ENCODE measurements at regions not wholly inside any gene's neighbourhood (a gene's known extent, or its start where the extent isn't known, plus 50 kb on each side); places are given as distances from the start of the nearest gene placed in this dataset.

GRCh38 chr9:79008916-79009315 lies 562.8 kb upstream of the TLE4 start:
- Histone ChIP-seq H3K9ac (ENCODE audit: low read depth, low read length) (no peak overlapping the region), H3K4me3 (ENCODE audit: low read depth, low read length) (no peak overlapping the region), H3K4me1 (ENCODE audit: control insufficient read depth, insufficient read depth, low read length) (peaks cover 10% of the 10 kb centered on the region; the same call in 1 of the 2 replicates), H3K36me3 (ENCODE audit: control insufficient read depth, insufficient read depth, low read length) (no peaks in the 10 kb centered on the region), H3K9me3 (ENCODE audit: control insufficient read depth, insufficient read depth, low read length) (no peaks in the 10 kb centered on the region), H3K27me3 (ENCODE audit: control insufficient read depth, insufficient read depth, low read length) (no peaks in the 10 kb centered on the region), H3K27ac (ENCODE audit: low read depth, low read length) (no peak overlapping the region)

- H3K27me3 ChIP-seq (ENCODE audit: control insufficient read depth, insufficient read depth, low read length): no peaks in the 10 kb centered on the region
- peaks cover 5% of the 10 kb centered on the region; the same call in 1 of the 2 replicates for H3K4me1 ChIP-seq (ENCODE audit: control insufficient read depth, insufficient read depth, low read length)
- H3K27ac ChIP-seq (ENCODE audit: low read depth, low read length): no peak overlapping the region
- H3K9me3 ChIP-seq (ENCODE audit: control insufficient read depth, insufficient read depth, low read length): no peaks in the 10 kb centered on the region
- no peak overlapping the region for H3K4me3 ChIP-seq (ENCODE audit: low read depth, low read length)
- H3K36me3 ChIP-seq (ENCODE audit: control insufficient read depth, insufficient read depth, low read length): no peaks in the 10 kb centered on the region
- H3K9ac ChIP-seq (ENCODE audit: low read depth, low read length): no peak overlapping the region
Measured at GRCh38 chr9:79011461-79011860, 560.3 kb upstream of the TLE4 start.

GRCh38 chr9:79012561-79012960 lies 559.2 kb upstream of the TLE4 start:
- Histone ChIP-seq H3K9ac (ENCODE audit: low read depth, low read length) (no peak overlapping the region), H3K4me3 (ENCODE audit: low read depth, low read length) (no peak overlapping the region), H3K9me3 (ENCODE audit: control insufficient read depth, insufficient read depth, low read length) (no peaks in the 10 kb centered on the region), H3K4me1 (ENCODE audit: control insufficient read depth, insufficient read depth, low read length) (peaks cover 4% of the 10 kb centered on the region; the same call in 1 of the 2 replicates), H3K27ac (ENCODE audit: low read depth, low read length) (no peak overlapping the region), H3K27me3 (ENCODE audit: control insufficient read depth, insufficient read depth, low read length) (no peaks in the 10 kb centered on the region), H3K36me3 (ENCODE audit: control insufficient read depth, insufficient read depth, low read length) (no peaks in the 10 kb centered on the region)

- Histone ChIP-seq H3K27me3 (ENCODE audit: control insufficient read depth, insufficient read depth, low read length) (no peaks in the 10 kb centered on the region), H3K9me3 (ENCODE audit: control insufficient read depth, insufficient read depth, low read length) (no peaks in the 10 kb centered on the region), H3K4me1 (ENCODE audit: control insufficient read depth, insufficient read depth, low read length) (peaks cover 4% of the 10 kb centered on the region; the same call in 1 of the 2 replicates), H3K9ac (ENCODE audit: low read depth, low read length) (no peak overlapping the region), H3K36me3 (ENCODE audit: control insufficient read depth, insufficient read depth, low read length) (no peaks in the 10 kb centered on the region), H3K27ac (ENCODE audit: low read depth, low read length) (no peak overlapping the region), H3K4me3 (ENCODE audit: low read depth, low read length) (no peak overlapping the region)
Measured at GRCh38 chr9:79013715-79014610, 557.8 kb upstream of the TLE4 start.

GRCh38 chr9:79014929-79015699 lies 556.7 kb upstream of the TLE4 start:
- no peaks in the 10 kb centered on the region for H3K9me3 ChIP-seq (ENCODE audit: control insufficient read depth, insufficient read depth, low read length)
- H3K27me3 ChIP-seq (ENCODE audit: control insufficient read depth, insufficient read depth, low read length): no peaks in the 10 kb centered on the region
- no peaks in the 10 kb centered on the region for H3K36me3 ChIP-seq (ENCODE audit: control insufficient read depth, insufficient read depth, low read length)
- peaks cover 4% of the 10 kb centered on the region; the same call in 1 of the 2 replicates for H3K4me1 ChIP-seq (ENCODE audit: control insufficient read depth, insufficient read depth, low read length)
- no peak overlapping the region for H3K27ac ChIP-seq (ENCODE audit: low read depth, low read length)
- no peak overlapping the region for H3K9ac ChIP-seq (ENCODE audit: low read depth, low read length)
- no peak overlapping the region for H3K4me3 ChIP-seq (ENCODE audit: low read depth, low read length)

GRCh38 chr9:79015951-79016350 lies 555.8 kb upstream of the TLE4 start:
- Histone ChIP-seq H3K27ac (ENCODE audit: low read depth, low read length) (no peak overlapping the region), H3K36me3 (ENCODE audit: control insufficient read depth, insufficient read depth, low read length) (no peaks in the 10 kb centered on the region), H3K4me3 (ENCODE audit: low read depth, low read length) (no peak overlapping the region), H3K9me3 (ENCODE audit: control insufficient read depth, insufficient read depth, low read length) (no peaks in the 10 kb centered on the region), H3K4me1 (ENCODE audit: control insufficient read depth, insufficient read depth, low read length) (peaks cover 4% of the 10 kb centered on the region; the same call in 1 of the 2 replicates), H3K27me3 (ENCODE audit: control insufficient read depth, insufficient read depth, low read length) (no peaks in the 10 kb centered on the region), H3K9ac (ENCODE audit: low read depth, low read length) (no peak overlapping the region)

GRCh38 chr9:79020276-79020675 lies 551.5 kb upstream of the TLE4 start:
- Histone ChIP-seq H3K9ac (ENCODE audit: low read depth, low read length) (no peak overlapping the region), H3K36me3 (ENCODE audit: control insufficient read depth, insufficient read depth, low read length) (no peaks in the 10 kb centered on the region), H3K4me3 (ENCODE audit: low read depth, low read length) (no peak overlapping the region), H3K9me3 (ENCODE audit: control insufficient read depth, insufficient read depth, low read length) (no peaks in the 10 kb centered on the region), H3K27ac (ENCODE audit: low read depth, low read length) (no peak overlapping the region), H3K4me1 (ENCODE audit: control insufficient read depth, insufficient read depth, low read length) (0 out of 2 replicates have a peak, but pooled peaks cover 4% of the 10 kb centered on the region), H3K27me3 (ENCODE audit: control insufficient read depth, insufficient read depth, low read length) (no peaks in the 10 kb centered on the region)

- Histone ChIP-seq H3K27ac (ENCODE audit: low read depth, low read length) (no peak overlapping the region), H3K27me3 (ENCODE audit: control insufficient read depth, insufficient read depth, low read length) (no peaks in the 10 kb centered on the region), H3K9ac (ENCODE audit: low read depth, low read length) (no peak overlapping the region), H3K36me3 (ENCODE audit: control insufficient read depth, insufficient read depth, low read length) (no peaks in the 10 kb centered on the region), H3K9me3 (ENCODE audit: control insufficient read depth, insufficient read depth, low read length) (no peaks in the 10 kb centered on the region), H3K4me3 (ENCODE audit: low read depth, low read length) (no peak overlapping the region), H3K4me1 (ENCODE audit: control insufficient read depth, insufficient read depth, low read length) (no peaks in the 10 kb centered on the region)
Measured at GRCh38 chr9:79021084-79021483, 550.7 kb upstream of the TLE4 start.

- H3K27ac ChIP-seq (ENCODE audit: low read depth, low read length): no peak overlapping the region
- H3K36me3 ChIP-seq (ENCODE audit: control insufficient read depth, insufficient read depth, low read length): no peaks in the 10 kb centered on the region
- H3K4me1 ChIP-seq (ENCODE audit: control insufficient read depth, insufficient read depth, low read length): no peaks in the 10 kb centered on the region
- no peak overlapping the region for H3K9ac ChIP-seq (ENCODE audit: low read depth, low read length)
- H3K9me3 ChIP-seq (ENCODE audit: control insufficient read depth, insufficient read depth, low read length): no peaks in the 10 kb centered on the region
- no peak overlapping the region for H3K4me3 ChIP-seq (ENCODE audit: low read depth, low read length)
- no peaks in the 10 kb centered on the region for H3K27me3 ChIP-seq (ENCODE audit: control insufficient read depth, insufficient read depth, low read length)
Measured at GRCh38 chr9:79023134-79023580, 548.6 kb upstream of the TLE4 start.

GRCh38 chr9:79026316-79026715 lies 545.4 kb upstream of the TLE4 start:
- H3K4me3 ChIP-seq (ENCODE audit: low read depth, low read length): no peak overlapping the region
- no peaks in the 10 kb centered on the region for H3K9me3 ChIP-seq (ENCODE audit: control insufficient read depth, insufficient read depth, low read length)
- no peak overlapping the region for H3K27ac ChIP-seq (ENCODE audit: low read depth, low read length)
- no peaks in the 10 kb centered on the region for H3K27me3 ChIP-seq (ENCODE audit: control insufficient read depth, insufficient read depth, low read length)
- H3K36me3 ChIP-seq (ENCODE audit: control insufficient read depth, insufficient read depth, low read length): no peaks in the 10 kb centered on the region
- H3K4me1 ChIP-seq (ENCODE audit: control insufficient read depth, insufficient read depth, low read length): no peaks in the 10 kb centered on the region
- H3K9ac ChIP-seq (ENCODE audit: low read depth, low read length): no peak overlapping the region

- no peak overlapping the region for H3K9ac ChIP-seq (ENCODE audit: low read depth, low read length)
- H3K27ac ChIP-seq (ENCODE audit: low read depth, low read length): no peak overlapping the region
Measured at GRCh38 chr9:79028101-79028500, 543.7 kb upstream of the TLE4 start.

More at GRCh38 chr9:79028101-79028500, 543.7 kb upstream of the TLE4 start:
- Histone ChIP-seq H3K36me3 (ENCODE audit: control insufficient read depth, insufficient read depth, low read length) (no peaks in the 10 kb centered on the region), H3K4me3 (ENCODE audit: low read depth, low read length) (no peak overlapping the region), H3K9me3 (ENCODE audit: control insufficient read depth, insufficient read depth, low read length) (no peaks in the 10 kb centered on the region), H3K27me3 (ENCODE audit: control insufficient read depth, insufficient read depth, low read length) (no peaks in the 10 kb centered on the region), H3K4me1 (ENCODE audit: control insufficient read depth, insufficient read depth, low read length) (no peaks in the 10 kb centered on the region)

Data from HUES48 (cell line).